ENCODE measurements at regions not wholly inside any gene's neighbourhood (a gene's known extent, or its start where the extent isn't known, plus 50 kb on each side); places are given as distances from the start of the nearest gene placed in this dataset.

GRCh38 chr5:92801911-92802310, 779.1 kb downstream of the NR2F1-AS1 start:
- 1 to 35% methylated on average over 7 of the region's 7 CpGs for WGBS, 2 donors (ENCODE audit: low coverage in 1 of 2)
- TF ChIP-seq EP300 (IDR thresholded peaks at IDR 0.05) (no peak), POLR2AphosphoS5 (IDR thresholded peaks at IDR 0.05) (peak; percentile 36), CTCF (IDR thresholded peaks at IDR 0.05) (no peak), POLR2A (IDR thresholded peaks at IDR 0.05) (no peak)
- Histone ChIP-seq H3K36me3 (no peaks in the 10 kb centered on the region), H3K9me3 (no peaks in the 10 kb centered on the region), H3K27me3 (no peaks in the 10 kb centered on the region), H3K4me3 (no peak overlapping the region), H3K4me1 (peaks cover 0 to 23% (median 0%) of the 10 kb centered on the region in 3 donors), H3K27ac (no peak overlapping the region)
- no peak for ATAC-seq

GRCh38 chr5:92800365-92800764, 780.7 kb downstream of the NR2F1-AS1 start:
- peaks cover 0 to 11% (median 0%) of the 10 kb centered on the region in 3 donors for H3K9me3 ChIP-seq
- H3K4me1 ChIP-seq = peaks cover 0 to 23% (median 0%) of the 10 kb centered on the region in 3 donors
- no peak for ATAC-seq
- TF ChIP-seq CTCF (IDR thresholded peaks at IDR 0.05) (no peak), POLR2A (IDR thresholded peaks at IDR 0.05) (no peak), EP300 (IDR thresholded peaks at IDR 0.05) (no peak), POLR2AphosphoS5 (IDR thresholded peaks at IDR 0.05) (peak; percentile 78)
- no peak overlapping the region for H3K4me3 ChIP-seq
- no peaks in the 10 kb centered on the region for H3K36me3 ChIP-seq
- H3K27ac ChIP-seq = no peak overlapping the region
- no peaks in the 10 kb centered on the region for H3K27me3 ChIP-seq

- peaks cover 0 to 8% (median 0%) of the 10 kb centered on the region in 3 donors for H3K4me1 ChIP-seq
- no peaks in the 10 kb centered on the region for H3K36me3 ChIP-seq
- H3K4me3 ChIP-seq = no peak overlapping the region
- H3K9me3 ChIP-seq = peaks cover 0 to 12% (median 0%) of the 10 kb centered on the region in 3 donors
- no peaks in the 10 kb centered on the region for H3K27me3 ChIP-seq
- ATAC-seq = no peak
- no peak overlapping the region for H3K27ac ChIP-seq
- 100% methylated on average over 3 of the region's 3 CpGs for WGBS, 2 donors (ENCODE audit: low coverage in 1 of 2)
- no peak for TF ChIP-seq POLR2AphosphoS5 (IDR thresholded peaks at IDR 0.05)
- TF ChIP-seq CTCF (IDR thresholded peaks at IDR 0.05) = no peak
- TF ChIP-seq EP300 (IDR thresholded peaks at IDR 0.05) = no peak
- TF ChIP-seq POLR2A (IDR thresholded peaks at IDR 0.05) = no peak
Observed at GRCh38 chr5:92795633-92796032, 785.4 kb downstream of the NR2F1-AS1 start.

GRCh38 chr5:92780057-92780456, 801.0 kb downstream of the NR2F1-AS1 start:
- no peak for ATAC-seq
- Histone ChIP-seq H3K9me3 (no peaks in the 10 kb centered on the region), H3K4me1 (no peaks in the 10 kb centered on the region), H3K27me3 (no peaks in the 10 kb centered on the region), H3K36me3 (no peaks in the 10 kb centered on the region), H3K4me3 (no peak overlapping the region), H3K27ac (no peak overlapping the region)
- no peak for TF ChIP-seq POLR2A (IDR thresholded peaks at IDR 0.05)
- no peak for TF ChIP-seq POLR2AphosphoS5 (IDR thresholded peaks at IDR 0.05)
- no peak for TF ChIP-seq CTCF (IDR thresholded peaks at IDR 0.05)
- TF ChIP-seq EP300 (IDR thresholded peaks at IDR 0.05) = no peak
- 58 to 60% methylated on average over 1 to 4 of the region's 4 CpGs for WGBS, 2 donors (ENCODE audit: low coverage in 1 of 2)

- Histone ChIP-seq H3K4me1 (no peaks in the 10 kb centered on the region), H3K27ac (no peak overlapping the region), H3K4me3 (no peak overlapping the region), H3K9me3 (no peaks in the 10 kb centered on the region), H3K36me3 (no peaks in the 10 kb centered on the region), H3K27me3 (no peaks in the 10 kb centered on the region)
- TF ChIP-seq POLR2A (IDR thresholded peaks at IDR 0.05) (no peak), CTCF (IDR thresholded peaks at IDR 0.05) (no peak), EP300 (IDR thresholded peaks at IDR 0.05) (no peak), POLR2AphosphoS5 (IDR thresholded peaks at IDR 0.05) (no peak)
- ATAC-seq = no peak
Observed at GRCh38 chr5:92779536-92779935, 801.5 kb downstream of the NR2F1-AS1 start.
